Mesothelial cell of epicardium (in vitro differentiated cells): ENCODE measurements at regions not wholly inside any gene's neighbourhood (a gene's known extent, or its start where the extent isn't known, plus 50 kb on each side); places are given as distances from the start of the nearest gene placed in this dataset.

ENCODE experiments used
- DNase-seq, 2 experiments: peaks; one replicate each; pipeline ENCODE4 v3.0.0; 2021; ENCODE audit warnings: low spot score in 2 of 2; ENCODE audit not compliant: unreplicated experiment in 2 of 2
- H3K27ac Mint-ChIP-seq: 2 replicates; pipeline ENCODE4 v1.8.0; 2021; ENCODE audit warnings: mixed read lengths
- H3K27me3 Mint-ChIP-seq: 2 replicates; pipeline ENCODE4 v1.8.0; 2021; ENCODE audit warnings: low read depth, mixed read lengths
- H3K36me3 Mint-ChIP-seq: 2 replicates; pipeline ENCODE4 v1.8.0; 2021; ENCODE audit warnings: mixed read lengths
- H3K4me1 Mint-ChIP-seq: 2 replicates; pipeline ENCODE4 v1.8.0; 2021; ENCODE audit warnings: mixed read lengths
- H3K4me3 Mint-ChIP-seq: 2 replicates; pipeline ENCODE4 v1.8.0; 2021; ENCODE audit warnings: mild to moderate bottlenecking, moderate library complexity, mixed read lengths
- H3K9me3 Mint-ChIP-seq: 2 replicates; pipeline ENCODE4 v1.8.0; 2021; ENCODE audit warnings: mixed read lengths
- CTCF ChIP-seq: fragments of 200-600 bp; sonication (generic); IDR thresholded peaks from one replicate; pipeline ENCODE4 v1.5.0; 2021; ENCODE audit warnings: antibody characterized with exemption; ENCODE audit not compliant: unreplicated experiment

DNA sequence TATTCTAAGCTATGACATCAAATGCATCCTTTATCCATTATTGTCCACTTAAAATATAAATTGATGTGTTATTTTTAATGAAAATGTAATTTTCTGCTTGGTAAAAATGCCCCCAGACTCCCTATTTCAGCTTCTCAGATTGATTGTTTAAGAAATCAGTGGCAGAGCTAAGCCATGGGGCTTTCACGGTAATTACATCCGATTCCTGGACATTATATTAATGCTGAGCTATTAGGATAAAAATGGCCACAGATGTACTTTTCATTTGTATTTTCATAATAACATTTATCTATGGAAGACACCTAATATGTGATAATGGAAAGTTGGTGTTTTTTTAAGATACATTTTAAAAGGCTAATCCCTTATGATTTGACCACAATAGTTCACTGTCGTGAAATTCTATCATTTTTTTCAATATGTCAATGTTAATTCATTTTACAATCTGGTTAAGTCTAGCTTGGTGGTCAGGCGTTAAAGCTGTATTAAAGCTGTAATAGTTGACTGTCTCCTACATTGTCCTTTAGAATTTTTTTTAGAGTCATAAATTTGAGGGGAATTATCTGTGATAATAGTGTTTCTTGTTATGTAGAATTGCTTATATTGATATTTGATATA lies 229.0 kb upstream of the UBE2E3 start:
- no peak overlapping the region for H3K4me3 Mint-ChIP-seq
- DNase-seq, result no peak
- no peak overlapping the region for H3K27ac Mint-ChIP-seq
- no peaks in the 10 kb centered on the region for H3K27me3 Mint-ChIP-seq
- H3K4me1 Mint-ChIP-seq, result no peaks in the 10 kb centered on the region
- no peaks in the 10 kb centered on the region for H3K36me3 Mint-ChIP-seq
- peaks cover 4% of the 10 kb centered on the region for H3K9me3 Mint-ChIP-seq
- TF ChIP-seq CTCF, result no peak

- H3K9me3 Mint-ChIP-seq, result peaks cover 4% of the 10 kb centered on the region
- DNase-seq, result no peak
- no peaks in the 10 kb centered on the region for H3K4me1 Mint-ChIP-seq
- no peaks in the 10 kb centered on the region for H3K36me3 Mint-ChIP-seq
- no peaks in the 10 kb centered on the region for H3K27me3 Mint-ChIP-seq
- no peak overlapping the region for H3K27ac Mint-ChIP-seq
- no peak overlapping the region for H3K4me3 Mint-ChIP-seq
- no peak for TF ChIP-seq CTCF
Observed at GRCh38 chr2:180747728-180748127, 232.7 kb upstream of the UBE2E3 start.

GRCh38 chr2:180743401-180743800 lies 237.0 kb upstream of the UBE2E3 start:
- Mint-ChIP-seq H3K36me3 (no peaks in the 10 kb centered on the region), H3K4me3 (no peak overlapping the region), H3K4me1 (no peaks in the 10 kb centered on the region), H3K9me3 (peaks cover 4% of the 10 kb centered on the region), H3K27me3 (no peaks in the 10 kb centered on the region), H3K27ac (no peak overlapping the region)
- DNase-seq, result no peak
- TF ChIP-seq CTCF, result no peak

DNA sequence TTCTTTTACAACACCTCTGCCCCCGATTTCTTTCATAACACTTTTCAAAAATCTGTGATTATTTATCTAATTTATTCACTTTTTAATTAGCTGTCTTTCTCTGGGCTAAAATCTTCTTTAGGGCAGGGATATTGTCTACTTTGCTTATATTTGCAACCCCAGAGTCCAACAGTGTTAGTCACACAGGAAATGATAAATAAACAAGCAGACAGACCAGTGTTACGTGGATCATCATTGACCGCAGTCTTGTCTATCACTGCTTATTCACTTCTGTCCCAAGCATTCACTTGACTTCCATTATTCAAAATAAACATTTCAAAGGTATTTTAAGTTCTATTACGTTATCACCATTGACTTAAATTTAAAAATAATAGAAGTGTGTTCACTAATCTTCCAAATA lies 237.6 kb upstream of the UBE2E3 start:
- no peak for DNase-seq
- Mint-ChIP-seq H3K9me3 (peaks cover 4% of the 10 kb centered on the region), H3K36me3 (no peaks in the 10 kb centered on the region), H3K4me1 (no peaks in the 10 kb centered on the region), H3K4me3 (no peak overlapping the region), H3K27ac (no peak overlapping the region), H3K27me3 (no peaks in the 10 kb centered on the region)
- TF ChIP-seq CTCF, result no peak

DNA sequence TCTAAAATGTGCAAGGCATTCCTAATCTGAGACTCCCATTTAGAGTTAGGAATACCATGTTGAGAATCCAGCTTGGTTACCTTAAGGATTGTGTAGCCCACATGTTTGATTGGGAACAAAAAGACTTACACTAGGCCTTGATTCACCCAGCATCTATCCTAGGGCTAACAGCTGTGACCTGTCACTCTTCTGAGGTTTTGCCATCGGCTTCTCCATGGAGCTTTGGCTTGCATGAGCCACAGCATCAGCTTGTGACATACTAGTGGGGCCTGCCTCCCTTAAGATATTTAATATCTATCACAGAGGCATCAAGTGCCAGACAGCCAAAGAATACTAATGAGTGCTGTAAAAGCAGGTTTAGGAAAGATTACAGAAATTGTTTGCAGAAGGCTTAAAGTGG lies 241.3 kb upstream of the UBE2E3 start:
- H3K4me1 Mint-ChIP-seq, result peaks cover 10% of the 10 kb centered on the region
- H3K27ac Mint-ChIP-seq, result no peak overlapping the region
- H3K27me3 Mint-ChIP-seq, result no peaks in the 10 kb centered on the region
- H3K36me3 Mint-ChIP-seq, result no peaks in the 10 kb centered on the region
- no peak for DNase-seq
- no peak for TF ChIP-seq CTCF
- H3K9me3 Mint-ChIP-seq, result no peaks in the 10 kb centered on the region
- no peak overlapping the region for H3K4me3 Mint-ChIP-seq

DNA sequence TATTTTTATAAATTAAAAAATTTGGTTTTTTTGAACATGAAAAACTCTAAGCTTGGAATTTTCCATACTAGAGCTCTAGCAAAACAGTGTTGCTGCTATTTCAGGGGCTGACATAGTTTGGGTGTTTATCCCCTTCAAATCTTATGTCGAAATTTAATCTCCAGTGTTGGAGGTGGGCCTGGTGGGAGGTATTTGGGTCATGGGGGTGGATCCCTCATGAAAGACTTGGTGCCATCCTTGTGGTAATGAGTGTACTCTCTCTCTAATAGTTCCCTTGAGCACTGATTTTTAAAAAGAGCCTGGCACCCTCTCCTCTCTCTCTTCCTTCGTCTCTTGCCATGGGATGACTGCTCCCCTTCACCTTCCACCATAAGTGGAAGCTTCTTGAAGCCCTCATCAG lies 244.6 kb upstream of the UBE2E3 start:
- peaks cover 13% of the 10 kb centered on the region for H3K4me1 Mint-ChIP-seq
- H3K27ac Mint-ChIP-seq, result no peak overlapping the region
- no peak for TF ChIP-seq CTCF
- peaks cover 8% of the 10 kb centered on the region for H3K9me3 Mint-ChIP-seq
- no peak for DNase-seq
- no peak overlapping the region for H3K4me3 Mint-ChIP-seq
- H3K27me3 Mint-ChIP-seq, result no peaks in the 10 kb centered on the region
- H3K36me3 Mint-ChIP-seq, result no peaks in the 10 kb centered on the region
